ENCODE measurements at regions not wholly inside any gene's neighbourhood (a gene's known extent, or its start where the extent isn't known, plus 50 kb on each side); places are given as distances from the start of the nearest gene placed in this dataset.

DNA sequence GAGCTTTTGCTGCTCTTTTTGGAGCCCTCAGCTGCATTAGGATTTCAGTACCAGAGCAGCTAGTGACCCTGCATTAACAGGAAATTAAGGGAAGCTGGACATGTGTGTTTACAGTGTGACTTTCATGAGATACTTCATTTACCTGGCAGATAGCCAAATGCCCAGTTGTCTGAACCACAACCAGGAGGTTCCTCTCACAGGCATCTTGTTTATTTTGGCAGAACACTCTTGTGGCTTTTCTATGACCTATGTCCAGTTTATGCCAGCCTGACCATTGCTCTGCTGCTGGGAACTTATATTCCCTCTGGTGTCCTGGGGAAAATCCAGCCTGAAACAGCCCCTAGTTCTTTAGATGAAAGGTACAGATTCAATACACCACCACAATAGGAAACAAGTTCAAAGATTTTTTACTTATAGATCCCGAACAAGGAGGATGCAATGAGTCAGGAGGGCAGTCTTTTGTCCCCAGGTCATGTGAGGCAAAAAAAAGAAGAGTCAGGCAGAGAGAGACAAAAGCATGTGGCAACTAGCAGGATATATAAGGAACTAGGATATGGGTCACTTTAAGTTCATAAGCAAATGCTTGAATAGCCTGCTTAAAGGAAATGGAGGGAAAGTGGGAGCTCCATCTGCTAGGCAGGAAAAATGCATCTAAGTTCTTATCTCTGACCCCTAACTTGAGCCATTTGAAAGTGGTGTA is 379.3 kb downstream of the INSC start:
- Histone ChIP-seq H3K4me1 (ENCODE audit: control insufficient read depth, insufficient read depth, low read length) (peaks cover 4% of the 10 kb centered on the region), H3K9ac (ENCODE audit: low read length) (no peak overlapping the region), H3K36me3 (ENCODE audit: control insufficient read depth, insufficient read depth, low read length) (no peaks in the 10 kb centered on the region), H3K9me3 (ENCODE audit: control insufficient read depth, low read length) (no peaks in the 10 kb centered on the region), H3K27me3 (ENCODE audit: control insufficient read depth, insufficient read depth, low read length) (no peaks in the 10 kb centered on the region), H3K4me3 (ENCODE audit: low read length) (no peak overlapping the region)

- H3K36me3 ChIP-seq (ENCODE audit: control insufficient read depth, insufficient read depth, low read length): no peaks in the 10 kb centered on the region
- H3K4me1 ChIP-seq (ENCODE audit: control insufficient read depth, insufficient read depth, low read length): peaks cover 4% of the 10 kb centered on the region
- no peak overlapping the region for H3K9ac ChIP-seq (ENCODE audit: low read length)
- no peaks in the 10 kb centered on the region for H3K27me3 ChIP-seq (ENCODE audit: control insufficient read depth, insufficient read depth, low read length)
- H3K9me3 ChIP-seq (ENCODE audit: control insufficient read depth, low read length): no peaks in the 10 kb centered on the region
- no peak overlapping the region for H3K4me3 ChIP-seq (ENCODE audit: low read length)
These were observed 380.0 kb downstream of the INSC start for GRCh38 chr11:15494740-15495139.

DNA sequence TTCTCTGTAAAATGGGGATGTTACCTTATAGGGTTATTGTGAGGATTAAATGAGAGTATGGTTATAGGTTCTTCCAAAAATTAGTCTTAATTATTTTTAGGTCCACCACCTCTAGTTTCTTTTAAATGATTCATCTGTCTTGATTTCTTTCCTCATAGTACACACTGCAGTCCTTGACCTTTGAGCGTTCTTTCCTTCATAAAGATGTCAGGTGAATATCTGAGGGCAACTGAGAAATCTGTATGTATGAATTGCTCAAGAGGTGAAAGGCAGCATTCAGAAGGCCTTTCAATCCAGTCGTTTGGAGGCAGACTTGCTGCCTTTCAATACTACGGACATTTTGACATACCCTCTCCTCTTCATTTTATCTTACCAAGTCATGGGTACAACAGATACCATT is 380.7 kb downstream of the INSC start:
- Histone ChIP-seq H3K36me3 (ENCODE audit: control insufficient read depth, insufficient read depth, low read length) (no peaks in the 10 kb centered on the region), H3K9me3 (ENCODE audit: control insufficient read depth, low read length) (no peaks in the 10 kb centered on the region), H3K27me3 (ENCODE audit: control insufficient read depth, insufficient read depth, low read length) (no peaks in the 10 kb centered on the region), H3K9ac (ENCODE audit: low read length) (no peak overlapping the region), H3K4me1 (ENCODE audit: control insufficient read depth, insufficient read depth, low read length) (peaks cover 4% of the 10 kb centered on the region), H3K4me3 (ENCODE audit: low read length) (no peak overlapping the region)

- no peaks in the 10 kb centered on the region for H3K27me3 ChIP-seq (ENCODE audit: control insufficient read depth, insufficient read depth, low read length)
- H3K36me3 ChIP-seq (ENCODE audit: control insufficient read depth, insufficient read depth, low read length): no peaks in the 10 kb centered on the region
- peaks cover 4% of the 10 kb centered on the region for H3K4me1 ChIP-seq (ENCODE audit: control insufficient read depth, insufficient read depth, low read length)
- no peaks in the 10 kb centered on the region for H3K9me3 ChIP-seq (ENCODE audit: control insufficient read depth, low read length)
- H3K9ac ChIP-seq (ENCODE audit: low read length): no peak overlapping the region
- no peak overlapping the region for H3K4me3 ChIP-seq (ENCODE audit: low read length)
These were observed 382.6 kb downstream of the INSC start for GRCh38 chr11:15497366-15497765.

GRCh38 chr11:15499674-15500073 is 385.0 kb downstream of the INSC start:
- peaks cover 4% of the 10 kb centered on the region for H3K4me1 ChIP-seq (ENCODE audit: control insufficient read depth, insufficient read depth, low read length)
- no peaks in the 10 kb centered on the region for H3K27me3 ChIP-seq (ENCODE audit: control insufficient read depth, insufficient read depth, low read length)
- H3K9ac ChIP-seq (ENCODE audit: low read length): no peak overlapping the region
- H3K36me3 ChIP-seq (ENCODE audit: control insufficient read depth, insufficient read depth, low read length): no peaks in the 10 kb centered on the region
- no peak overlapping the region for H3K4me3 ChIP-seq (ENCODE audit: low read length)
- no peaks in the 10 kb centered on the region for H3K9me3 ChIP-seq (ENCODE audit: control insufficient read depth, low read length)

DNA sequence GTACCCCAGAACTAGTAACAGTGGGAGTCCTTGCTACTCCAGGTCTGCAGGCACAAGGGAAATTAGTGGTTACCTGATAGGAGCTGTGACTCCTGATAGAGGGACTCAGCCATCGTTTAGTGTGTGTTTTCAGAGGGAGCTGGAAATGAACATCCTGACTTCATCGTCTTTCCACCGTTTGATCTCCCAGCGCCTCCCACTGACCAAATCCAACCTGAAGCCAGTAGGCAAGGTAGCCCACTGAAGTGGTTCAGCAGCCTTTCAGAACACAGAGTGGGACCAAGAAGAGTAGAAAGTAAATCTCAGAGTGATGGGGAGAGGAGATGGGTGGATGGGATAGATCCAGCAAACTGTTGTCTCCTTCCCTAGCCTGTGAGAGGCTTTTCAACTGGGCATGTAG is 385.9 kb downstream of the INSC start:
- H3K9me3 ChIP-seq (ENCODE audit: control insufficient read depth, low read length): no peaks in the 10 kb centered on the region
- H3K36me3 ChIP-seq (ENCODE audit: control insufficient read depth, insufficient read depth, low read length): no peaks in the 10 kb centered on the region
- H3K4me1 ChIP-seq (ENCODE audit: control insufficient read depth, insufficient read depth, low read length): peaks cover 4% of the 10 kb centered on the region
- H3K4me3 ChIP-seq (ENCODE audit: low read length): no peak overlapping the region
- no peak overlapping the region for H3K9ac ChIP-seq (ENCODE audit: low read length)
- no peaks in the 10 kb centered on the region for H3K27me3 ChIP-seq (ENCODE audit: control insufficient read depth, insufficient read depth, low read length)

DNA sequence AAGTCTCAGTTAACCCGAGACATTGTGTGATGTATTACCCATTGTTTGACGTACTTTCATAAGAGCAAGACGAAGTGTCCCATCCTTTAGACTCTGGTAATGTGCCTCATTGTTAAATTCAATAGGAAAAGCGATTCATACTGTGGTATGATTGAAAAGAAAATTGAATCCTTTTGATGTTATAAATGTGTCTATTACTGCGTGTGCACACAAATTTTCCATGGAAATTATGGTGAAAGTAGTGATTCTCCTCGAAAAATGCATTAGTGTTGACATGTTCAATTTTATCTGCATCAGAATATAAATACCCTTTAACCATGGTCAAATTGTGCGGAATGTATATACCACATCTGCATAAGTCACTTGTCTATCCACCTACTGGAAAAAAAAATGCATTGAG is 386.8 kb downstream of the INSC start:
- no peak overlapping the region for H3K9ac ChIP-seq (ENCODE audit: low read length)
- H3K4me3 ChIP-seq (ENCODE audit: low read length): no peak overlapping the region
- no peaks in the 10 kb centered on the region for H3K9me3 ChIP-seq (ENCODE audit: control insufficient read depth, low read length)
- H3K27me3 ChIP-seq (ENCODE audit: control insufficient read depth, insufficient read depth, low read length): no peaks in the 10 kb centered on the region
- H3K4me1 ChIP-seq (ENCODE audit: control insufficient read depth, insufficient read depth, low read length): peaks cover 4% of the 10 kb centered on the region
- no peaks in the 10 kb centered on the region for H3K36me3 ChIP-seq (ENCODE audit: control insufficient read depth, insufficient read depth, low read length)

DNA sequence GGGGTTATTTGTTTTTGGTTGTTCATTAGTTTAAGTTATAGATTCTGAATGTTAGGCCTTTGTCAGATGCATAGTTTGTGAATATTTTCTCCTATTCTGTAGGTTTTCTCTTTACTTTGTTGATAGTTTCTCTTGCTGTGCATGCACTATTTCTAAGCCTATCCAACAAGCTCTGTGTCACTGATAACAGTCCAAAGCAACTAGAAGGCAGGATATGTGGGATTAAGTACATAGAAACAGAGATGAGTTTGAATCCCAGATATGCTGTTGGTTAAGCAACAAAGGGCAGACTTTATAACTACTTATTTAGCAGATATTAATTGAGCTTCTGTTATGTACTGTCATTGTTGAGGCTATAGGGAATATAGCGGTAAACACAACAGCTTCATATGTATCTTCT is 390.4 kb downstream of the INSC start:
- Histone ChIP-seq H3K4me1 (ENCODE audit: control insufficient read depth, insufficient read depth, low read length) (peaks cover 5% of the 10 kb centered on the region), H3K27me3 (ENCODE audit: control insufficient read depth, insufficient read depth, low read length) (no peaks in the 10 kb centered on the region), H3K4me3 (ENCODE audit: low read length) (no peak overlapping the region), H3K9me3 (ENCODE audit: control insufficient read depth, low read length) (no peaks in the 10 kb centered on the region), H3K9ac (ENCODE audit: low read length) (no peak overlapping the region), H3K36me3 (ENCODE audit: control insufficient read depth, insufficient read depth, low read length) (no peaks in the 10 kb centered on the region)

DNA sequence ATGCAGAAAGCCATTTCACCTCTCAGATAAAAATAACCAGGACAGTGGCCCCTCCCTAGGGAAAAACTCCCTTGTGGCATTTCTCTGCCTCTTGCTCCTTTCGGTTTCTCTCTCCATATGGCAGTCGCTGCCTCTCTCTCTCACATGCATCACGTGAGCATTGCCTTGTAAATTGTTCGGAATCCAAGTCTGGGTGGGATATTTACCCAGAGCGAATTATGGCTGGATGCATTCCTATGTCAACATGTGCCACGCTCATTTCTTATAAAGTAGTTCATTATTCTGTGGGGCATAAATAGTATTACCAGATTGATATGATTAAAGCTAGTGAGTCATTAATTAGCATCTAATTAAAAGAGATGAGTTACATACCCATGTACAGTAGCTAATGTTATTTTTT is 392.9 kb downstream of the INSC start:
- Histone ChIP-seq H3K4me3 (ENCODE audit: low read length) (no peak overlapping the region), H3K9me3 (ENCODE audit: control insufficient read depth, low read length) (no peaks in the 10 kb centered on the region), H3K9ac (ENCODE audit: low read length) (no peak overlapping the region), H3K27me3 (ENCODE audit: control insufficient read depth, insufficient read depth, low read length) (no peaks in the 10 kb centered on the region), H3K36me3 (ENCODE audit: control insufficient read depth, insufficient read depth, low read length) (no peaks in the 10 kb centered on the region), H3K4me1 (ENCODE audit: control insufficient read depth, insufficient read depth, low read length) (peaks cover 5% of the 10 kb centered on the region)

GRCh38 chr11:15509082-15509481 is 394.4 kb downstream of the INSC start:
- Histone ChIP-seq H3K4me1 (ENCODE audit: control insufficient read depth, insufficient read depth, low read length) (peaks cover 5% of the 10 kb centered on the region), H3K9me3 (ENCODE audit: control insufficient read depth, low read length) (no peaks in the 10 kb centered on the region), H3K27me3 (ENCODE audit: control insufficient read depth, insufficient read depth, low read length) (no peaks in the 10 kb centered on the region), H3K9ac (ENCODE audit: low read length) (no peak overlapping the region), H3K36me3 (ENCODE audit: control insufficient read depth, insufficient read depth, low read length) (no peaks in the 10 kb centered on the region), H3K4me3 (ENCODE audit: low read length) (no peak overlapping the region)

DNA sequence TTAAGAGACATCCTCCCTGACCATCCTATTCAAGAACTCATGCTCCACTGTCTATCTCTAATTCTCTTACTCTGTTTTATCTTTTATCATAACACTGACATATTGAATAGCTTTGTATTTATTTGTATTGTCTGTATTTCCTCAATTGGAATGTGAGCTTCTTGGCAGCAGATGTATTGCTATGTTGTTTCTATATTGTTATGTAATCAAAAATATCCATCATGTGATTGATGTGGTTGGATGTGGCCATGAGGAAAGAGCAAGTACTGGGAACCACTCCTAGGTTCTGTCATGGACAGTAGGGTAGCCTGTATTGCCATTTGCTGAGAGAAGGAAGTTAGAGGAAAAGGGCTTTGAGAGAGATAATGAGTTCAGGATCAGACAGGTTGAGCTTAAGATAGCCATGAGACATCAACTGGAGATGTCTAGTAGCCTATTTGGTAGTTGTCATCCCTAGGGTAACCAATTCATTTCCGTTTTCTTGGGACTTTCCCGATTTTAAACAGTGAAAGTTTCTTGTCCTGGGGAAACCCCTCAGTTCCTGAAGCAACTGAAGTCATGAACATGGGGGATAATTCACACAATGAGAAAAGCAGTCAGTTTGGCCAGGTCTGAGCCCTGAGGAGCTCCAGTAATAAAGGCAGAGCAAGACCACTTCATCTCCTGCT is 404.5 kb downstream of the INSC start:
- Histone ChIP-seq H3K4me1 (ENCODE audit: control insufficient read depth, insufficient read depth, low read length) (no peaks in the 10 kb centered on the region), H3K9ac (ENCODE audit: low read length) (no peak overlapping the region), H3K4me3 (ENCODE audit: low read length) (no peak overlapping the region), H3K36me3 (ENCODE audit: control insufficient read depth, insufficient read depth, low read length) (no peaks in the 10 kb centered on the region), H3K9me3 (ENCODE audit: control insufficient read depth, low read length) (no peaks in the 10 kb centered on the region), H3K27me3 (ENCODE audit: control insufficient read depth, insufficient read depth, low read length) (no peaks in the 10 kb centered on the region)

- Histone ChIP-seq H3K36me3 (ENCODE audit: control insufficient read depth, insufficient read depth, low read length) (no peaks in the 10 kb centered on the region), H3K4me3 (ENCODE audit: low read length) (no peak overlapping the region), H3K4me1 (ENCODE audit: control insufficient read depth, insufficient read depth, low read length) (no peaks in the 10 kb centered on the region), H3K9me3 (ENCODE audit: control insufficient read depth, low read length) (no peaks in the 10 kb centered on the region), H3K9ac (ENCODE audit: low read length) (no peak overlapping the region), H3K27me3 (ENCODE audit: control insufficient read depth, insufficient read depth, low read length) (no peaks in the 10 kb centered on the region)
These were observed 405.2 kb downstream of the INSC start for GRCh38 chr11:15519911-15520310.
